ENCODE measurements at regions not wholly inside any gene's neighbourhood (a gene's known extent, or its start where the extent isn't known, plus 50 kb on each side); places are given as distances from the start of the nearest gene placed in this dataset.
"Not testable (repeated sequence)": the region's sequence is repeated elsewhere in the genome, so short reads cannot be mapped to it uniquely, and the experiment has no call there.

DNA sequence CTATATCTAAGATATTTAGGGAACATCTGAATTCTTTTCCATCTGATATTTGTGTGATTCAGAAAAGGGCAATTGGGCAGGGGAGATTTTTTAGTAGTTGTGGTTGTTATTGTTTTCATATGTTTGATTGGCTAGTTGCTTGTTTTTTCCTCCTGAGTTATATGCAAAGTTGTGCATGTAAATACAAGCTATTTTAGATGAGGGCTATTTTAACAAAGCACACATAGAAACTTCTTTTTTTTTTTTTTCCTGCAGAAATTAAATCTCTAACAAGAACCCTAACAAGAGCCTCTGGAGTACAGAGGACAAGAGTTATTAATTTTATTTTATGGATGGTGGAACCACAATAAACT is 559.1 kb downstream of the CETN3 start:
- DNase-seq (ENCODE audit: low read depth, low spot score): no peak

DNA sequence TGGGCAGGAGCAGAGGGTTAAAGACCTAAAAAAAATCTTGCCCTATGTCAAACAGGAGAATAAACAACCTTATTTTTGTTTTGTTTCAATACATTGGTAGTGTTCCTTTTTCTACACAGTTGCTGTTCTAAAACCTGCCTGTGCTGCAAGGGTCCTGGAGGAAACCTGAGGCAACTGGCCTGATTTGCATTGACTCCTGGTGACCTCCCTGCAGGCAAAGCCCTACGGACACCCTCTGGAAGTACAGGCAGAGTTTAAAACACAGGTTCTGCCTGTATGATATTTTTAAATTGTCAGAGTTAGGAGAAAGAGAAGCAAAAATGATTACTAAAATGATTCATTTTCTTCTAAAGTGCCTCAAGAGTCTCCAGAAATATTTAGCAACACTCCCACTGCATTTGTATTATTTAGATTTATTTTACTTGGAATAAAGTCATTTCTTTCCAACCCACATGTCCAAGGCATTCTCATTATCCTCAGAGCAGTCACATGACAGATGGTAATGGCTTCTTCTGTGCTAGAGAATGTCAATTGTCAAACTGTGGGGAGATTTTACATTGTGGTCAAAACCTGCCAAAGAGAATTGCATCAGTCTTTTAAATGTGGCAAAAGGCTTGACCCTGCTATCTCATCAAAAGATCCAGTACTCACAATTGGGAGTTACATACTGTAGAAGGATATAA is 559.6 kb downstream of the CETN3 start:
- DNase-seq (ENCODE audit: low read depth, low spot score): no peak

GRCh38 chr5:89847743-89848142 is 561.8 kb downstream of the CETN3 start:
- DNase-seq (ENCODE audit: low read depth, low spot score): no peak

DNA sequence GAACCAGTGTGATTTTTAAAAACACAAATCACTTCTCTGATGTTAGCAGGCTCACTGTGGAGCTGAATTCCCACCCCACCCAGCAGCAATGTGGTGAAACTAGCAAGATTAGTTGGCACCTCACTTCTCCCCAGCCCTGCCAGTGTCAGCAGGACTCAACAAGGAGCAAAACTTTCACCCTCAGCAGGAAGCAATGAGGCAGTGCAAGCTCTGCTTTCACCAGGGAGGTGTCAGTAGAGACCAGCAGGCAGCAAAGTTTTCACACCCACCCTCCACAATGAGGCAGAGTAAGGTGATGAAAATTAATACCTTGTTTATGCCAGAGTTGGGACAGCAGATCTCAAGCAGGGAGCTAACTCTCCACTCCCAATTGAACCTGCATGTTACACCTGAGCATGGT is 565.0 kb downstream of the CETN3 start:
- no peak for DNase-seq (ENCODE audit: low read depth, low spot score)

DNA sequence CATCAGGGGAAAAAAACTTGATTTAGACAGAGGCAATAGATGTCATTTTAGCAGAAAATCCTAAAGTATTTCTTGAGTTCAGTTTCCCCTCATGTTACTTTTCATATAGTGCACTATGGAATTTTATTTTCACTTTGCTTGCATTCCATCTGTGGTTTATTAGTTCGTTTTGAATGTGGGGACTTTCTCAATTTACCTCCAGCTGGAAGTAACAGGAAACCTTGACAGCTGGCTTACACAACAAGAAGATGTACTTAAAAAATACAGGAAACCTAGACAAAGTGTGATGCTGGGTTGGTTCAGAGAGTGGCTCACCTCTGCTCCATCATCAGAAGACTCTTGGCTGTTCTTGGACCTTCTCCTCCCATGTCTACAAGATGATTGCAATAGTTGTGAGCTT is 567.0 kb downstream of the CETN3 start:
- no peak for DNase-seq (ENCODE audit: low read depth, low spot score)

- no peak for DNase-seq (ENCODE audit: low read depth, low spot score)
Observed at GRCh38 chr5:89840906-89841305, 568.6 kb downstream of the CETN3 start.

DNA sequence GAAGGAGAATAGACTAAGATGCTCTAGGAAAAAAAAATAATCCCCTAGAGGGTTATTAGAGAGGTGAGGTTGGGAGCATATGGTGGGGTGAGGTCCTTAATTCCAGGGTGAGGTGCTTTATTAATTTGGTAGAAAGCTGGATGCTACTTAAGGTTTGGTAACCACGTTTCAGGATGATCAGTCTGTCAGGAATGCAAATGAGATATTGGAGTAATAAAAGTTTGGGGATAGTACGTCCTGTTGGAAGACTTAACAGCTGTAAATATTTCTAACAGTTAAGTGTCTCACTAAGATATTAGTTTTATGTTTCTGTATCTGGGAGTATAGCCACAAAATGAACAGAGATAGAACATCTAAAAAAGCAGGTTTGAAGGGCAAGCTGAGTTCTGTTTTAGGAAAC is 578.9 kb downstream of the CETN3 start:
- DNase-seq (ENCODE audit: low read depth, low spot score): no peak

GRCh38 chr5:89827960-89828359 is 581.6 kb downstream of the CETN3 start:
- DNase-seq (ENCODE audit: low read depth, low spot score): no peak

- no peak for DNase-seq (ENCODE audit: low read depth, low spot score)
Observed at GRCh38 chr5:89827359-89827758, 582.2 kb downstream of the CETN3 start.

GRCh38 chr5:89826938-89827337 is 582.6 kb downstream of the CETN3 start:
- DNase-seq (ENCODE audit: low read depth, low spot score): no peak

GRCh38 chr5:89823046-89823445 is 586.5 kb downstream of the CETN3 start:
- no peak for DNase-seq (ENCODE audit: low read depth, low spot score)

GRCh38 chr5:89817841-89818240 is 591.7 kb downstream of the CETN3 start:
- no peak for DNase-seq (ENCODE audit: low read depth, low spot score)

DNA sequence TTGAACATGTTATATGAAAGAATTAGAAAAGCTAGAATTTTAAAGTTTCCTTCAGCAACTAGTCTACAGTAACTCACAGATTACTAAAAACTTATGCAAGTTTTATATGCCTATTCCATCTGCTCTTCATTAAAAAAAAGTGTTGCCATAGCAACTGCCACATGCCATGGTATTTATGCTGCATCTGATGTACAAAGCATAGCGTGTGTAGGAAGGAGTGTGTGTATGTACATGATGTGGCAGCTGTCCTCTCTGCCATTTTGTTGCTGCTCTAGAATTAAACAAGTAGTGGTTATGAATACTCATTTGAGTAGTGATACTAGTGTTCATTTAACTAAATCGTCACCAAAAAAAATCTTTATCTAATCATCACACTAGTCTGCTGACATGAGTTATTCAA is 593.5 kb downstream of the CETN3 start:
- DNase-seq (ENCODE audit: low read depth, low spot score): no peak

GRCh38 chr5:89800735-89801134 is 608.8 kb downstream of the CETN3 start:
- not testable (repeated sequence) for DNase-seq (ENCODE audit: low read depth, low spot score)

DNA sequence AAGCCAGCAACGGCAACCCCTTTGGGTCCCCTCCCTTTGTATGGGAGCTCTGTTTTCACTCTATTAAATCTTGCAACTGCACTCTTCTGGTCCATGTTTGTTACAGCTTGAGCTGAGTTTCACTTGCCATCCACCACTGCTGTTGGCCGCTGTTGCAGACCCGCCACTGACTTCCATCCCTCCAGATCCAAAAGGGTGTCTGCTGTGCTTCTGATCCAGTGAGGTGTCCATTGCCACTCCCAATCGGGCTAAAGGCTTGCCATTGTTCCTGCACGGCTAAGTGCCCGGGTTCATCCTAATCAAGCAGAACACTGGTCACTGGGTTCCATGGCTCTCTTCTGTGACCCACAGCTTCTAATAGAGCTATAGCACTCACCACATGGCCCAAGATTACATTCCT is 615.1 kb downstream of the CETN3 start:
- not testable (repeated sequence) for DNase-seq (ENCODE audit: low read depth, low spot score)

DNA sequence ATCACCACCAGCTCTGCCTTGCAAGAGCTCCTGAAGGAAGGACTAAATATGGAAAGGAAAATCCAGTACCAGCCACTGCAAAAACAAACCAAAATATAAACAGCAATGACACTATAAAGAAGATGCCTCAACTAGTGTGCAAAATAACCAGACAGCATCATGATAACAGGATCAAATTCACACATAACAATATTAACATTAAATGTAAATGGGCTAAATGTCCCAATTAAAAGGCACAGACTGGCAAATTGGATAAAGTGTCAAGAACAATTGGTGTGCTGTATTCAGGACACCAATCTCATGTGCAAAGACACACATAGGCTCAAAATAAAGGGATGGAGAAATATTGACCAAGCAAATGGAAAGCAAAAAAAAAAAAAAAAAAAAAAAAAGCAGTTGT is 629.8 kb downstream of the CETN3 start:
- not testable (repeated sequence) for DNase-seq (ENCODE audit: low read depth, low spot score)

- DNase-seq (ENCODE audit: low read depth, low spot score): no peak
Observed at GRCh38 chr5:89777758-89778157, 631.8 kb downstream of the CETN3 start.

- DNase-seq (ENCODE audit: low read depth, low spot score): no peak
Observed at GRCh38 chr5:89769975-89770374, 639.6 kb downstream of the CETN3 start.

GRCh38 chr5:89759802-89760201 is 649.8 kb downstream of the CETN3 start:
- DNase-seq (ENCODE audit: low read depth, low spot score): no peak

DNA sequence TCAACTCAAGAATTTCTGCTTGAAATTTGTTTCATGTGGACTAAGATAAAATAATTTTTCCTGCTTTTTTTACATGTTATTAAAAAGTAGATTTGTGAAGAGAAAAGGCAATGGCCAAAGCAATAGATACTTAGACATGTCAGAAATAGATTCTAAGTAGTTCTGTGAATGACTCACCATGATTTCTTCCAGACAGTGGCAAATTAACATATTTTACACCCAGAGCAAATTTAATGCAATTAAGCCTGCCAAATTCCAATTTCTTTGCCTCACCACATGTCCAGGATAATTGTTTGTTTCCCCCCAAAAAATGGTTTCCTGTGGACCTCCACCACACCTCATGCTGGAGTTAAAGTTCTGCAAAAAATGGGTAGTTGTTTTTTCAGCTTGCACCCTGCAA is 651.4 kb downstream of the CETN3 start:
- DNase-seq (ENCODE audit: low read depth, low spot score): no peak

DNA sequence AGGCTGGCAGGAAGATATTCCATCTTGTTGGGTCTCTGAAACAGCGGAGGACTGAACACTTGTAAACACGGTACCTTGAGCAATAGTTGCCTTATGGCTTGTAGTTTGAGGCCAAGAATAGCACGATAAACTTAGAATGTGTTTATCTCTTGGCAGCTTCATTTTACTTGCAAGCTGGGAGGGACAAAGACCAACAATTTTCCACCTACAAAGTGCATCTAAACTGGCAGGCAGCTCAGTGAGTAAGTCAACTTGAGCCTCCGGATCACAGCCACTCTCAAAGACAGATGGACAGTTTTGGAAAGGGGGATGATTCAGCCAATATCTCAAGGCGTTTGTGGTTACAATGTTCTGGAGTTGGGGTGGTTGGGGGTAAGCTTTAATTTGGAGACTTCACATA is 652.6 kb downstream of the CETN3 start:
- DNase-seq (ENCODE audit: low read depth, low spot score): no peak

GRCh38 chr5:89755024-89755423 is 654.5 kb downstream of the CETN3 start:
- DNase-seq (ENCODE audit: low read depth, low spot score): no peak

- DNase-seq (ENCODE audit: low read depth, low spot score): no peak
Observed at GRCh38 chr5:89735082-89735481, 674.5 kb downstream of the CETN3 start.

- no peak for DNase-seq (ENCODE audit: low read depth, low spot score)
Observed at GRCh38 chr5:89733772-89734171, 675.8 kb downstream of the CETN3 start.

Measured in smooth muscle cell of the brain vasculature (primary cell).